ENCODE measurements at regions not wholly inside any gene's neighbourhood (a gene's known extent, or its start where the extent isn't known, plus 50 kb on each side); places are given as distances from the start of the nearest gene placed in this dataset.

DNA sequence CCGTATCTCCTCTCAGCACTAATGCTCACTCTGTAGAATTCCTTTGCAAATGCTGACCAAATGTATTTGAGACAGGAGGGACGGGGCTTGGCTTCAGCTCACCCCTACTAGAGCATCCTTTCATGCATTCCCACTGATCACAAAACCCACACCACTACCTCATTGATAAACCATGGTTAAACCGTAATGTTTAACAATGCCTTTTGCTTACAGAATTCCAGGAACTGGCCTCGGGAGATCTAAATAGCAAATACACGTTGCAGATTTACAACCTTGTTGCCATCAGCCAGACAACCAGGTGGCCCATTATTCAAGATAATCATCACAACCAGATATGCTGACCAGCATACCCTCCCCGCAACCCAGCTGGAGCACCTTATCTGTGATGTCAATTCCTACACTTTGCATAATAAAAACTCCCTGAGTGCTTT, 391.9 kb downstream of the KCTD8 start:
- ChIA-PET POLR2A (no interaction called here), CTCF (no interaction called here)
- TF ChIP-seq ZNF404 (tag by site-specific recombination; IDR thresholded peaks at IDR 0.05) (no peak), ZNF426 (tag by site-specific recombination; IDR thresholded peaks at IDR 0.05) (no peak), ZNF433 (tag by site-specific recombination; IDR thresholded peaks at IDR 0.05; ENCODE audit: low read depth) (no peak), SCRT1 (tag by site-specific recombination; IDR thresholded peaks at IDR 0.05; ENCODE audit: borderline replicate concordance) (no peak), ZNF654 (tag by site-specific recombination; IDR thresholded peaks at IDR 0.05; ENCODE audit: low read depth) (no peak), ZNF529 (tag by site-specific recombination; IDR thresholded peaks at IDR 0.05; ENCODE audit: insufficient replicate concordance) (no peak), ZNF16 (tag by site-specific recombination; IDR thresholded peaks at IDR 0.05; ENCODE audit: low read depth) (no peak), YY2 (tag by site-specific recombination; IDR thresholded peaks at IDR 0.05) (no peak), KLF10 (tag by site-specific recombination; IDR thresholded peaks at IDR 0.05) (no peak), ZNF548 (tag by site-specific recombination; IDR thresholded peaks at IDR 0.05) (no peak), ZNF398 (tag by site-specific recombination; IDR thresholded peaks at IDR 0.05) (no peak), PRDM1 (tag by site-specific recombination; IDR thresholded peaks at IDR 0.05) (no peak), ZNF391 (tag by site-specific recombination; IDR thresholded peaks at IDR 0.05; ENCODE audit: borderline replicate concordance, low read depth) (no peak), KLF9 (tag by site-specific recombination; IDR thresholded peaks at IDR 0.05; ENCODE audit: low read depth) (no peak), ZNF747 (tag by site-specific recombination; IDR thresholded peaks at IDR 0.05) (no peak), TCF7L2 (IDR thresholded peaks at IDR 0.05; ENCODE audit: borderline replicate concordance, low read depth, low read length) (no peak), GLI2 (tag by site-specific recombination; IDR thresholded peaks at IDR 0.05; ENCODE audit: borderline replicate concordance, low read depth) (no peak), ZNF121 (tag by site-specific recombination; IDR thresholded peaks at IDR 0.05) (no peak)
- Histone ChIP-seq H3K27ac (ENCODE audit: extremely low read depth, low read depth, low read length) (no peak overlapping the region), H3K4me1 (ENCODE audit: control insufficient read depth, insufficient read depth, low read length) (no peaks in the 10 kb centered on the region), H3K4me3 (ENCODE audit: low read depth, low read length) (no peak overlapping the region), H3K9me3 (ENCODE audit: control insufficient read depth, insufficient read depth, low read depth, low read length) (no peaks in the 10 kb centered on the region), H3K36me3 (ENCODE audit: control insufficient read depth in 2 of 2, insufficient read depth in 1 of 2, low read length in 2 of 2) (no peaks in the 10 kb centered on the region)

GRCh38 chr4:44070843-44071242, 377.8 kb downstream of the KCTD8 start:
- H3K36me3 ChIP-seq (ENCODE audit: control insufficient read depth in 2 of 2, insufficient read depth in 1 of 2, low read length in 2 of 2), result no peaks in the 10 kb centered on the region
- no peak overlapping the region for H3K4me3 ChIP-seq (ENCODE audit: low read depth, low read length)
- ChIA-PET CTCF (no interaction called here), POLR2A (no interaction called here)
- H3K4me1 ChIP-seq (ENCODE audit: control insufficient read depth, insufficient read depth, low read length), result no peaks in the 10 kb centered on the region
- TF ChIP-seq ZNF548 (tag by site-specific recombination; IDR thresholded peaks at IDR 0.05), result no peak
- no peak for TF ChIP-seq ZNF600 (tag by site-specific recombination; IDR thresholded peaks at IDR 0.05)
- TF ChIP-seq ZNF596 (tag by site-specific recombination; IDR thresholded peaks at IDR 0.05), result no peak
- TF ChIP-seq SCRT2 (tag by site-specific recombination; IDR thresholded peaks at IDR 0.05), result no peak
- TF ChIP-seq, protein P1, sequence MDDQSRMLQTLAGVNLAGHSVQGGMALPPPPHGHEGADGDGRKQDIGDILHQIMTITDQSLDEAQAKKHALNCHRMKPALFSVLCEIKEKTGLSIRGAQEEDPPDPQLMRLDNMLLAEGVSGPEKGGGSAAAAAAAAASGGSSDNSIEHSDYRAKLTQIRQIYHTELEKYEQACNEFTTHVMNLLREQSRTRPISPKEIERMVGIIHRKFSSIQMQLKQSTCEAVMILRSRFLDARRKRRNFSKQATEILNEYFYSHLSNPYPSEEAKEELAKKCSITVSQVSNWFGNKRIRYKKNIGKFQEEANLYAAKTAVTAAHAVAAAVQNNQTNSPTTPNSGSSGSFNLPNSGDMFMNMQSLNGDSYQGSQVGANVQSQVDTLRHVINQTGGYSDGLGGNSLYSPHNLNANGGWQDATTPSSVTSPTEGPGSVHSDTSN (CRISPR knock-in tag; IDR thresholded peaks at IDR 0.05), result no peak
- TF ChIP-seq, protein P2, sequence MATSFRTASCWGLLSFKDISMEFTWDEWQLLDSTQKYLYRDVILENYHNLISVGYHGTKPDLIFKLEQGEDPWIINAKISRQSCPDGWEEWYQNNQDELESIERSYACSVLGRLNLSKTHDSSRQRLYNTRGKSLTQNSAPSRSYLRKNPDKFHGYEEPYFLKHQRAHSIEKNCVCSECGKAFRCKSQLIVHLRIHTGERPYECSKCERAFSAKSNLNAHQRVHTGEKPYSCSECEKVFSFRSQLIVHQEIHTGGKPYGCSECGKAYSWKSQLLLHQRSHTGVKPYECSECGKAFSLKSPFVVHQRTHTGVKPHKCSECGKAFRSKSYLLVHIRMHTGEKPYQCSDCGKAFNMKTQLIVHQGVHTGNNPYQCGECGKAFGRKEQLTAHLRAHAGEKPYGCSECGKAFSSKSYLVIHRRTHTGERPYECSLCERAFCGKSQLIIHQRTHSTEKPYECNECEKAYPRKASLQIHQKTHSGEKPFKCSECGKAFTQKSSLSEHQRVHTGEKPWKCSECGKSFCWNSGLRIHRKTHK (tag by site-specific recombination; IDR thresholded peaks at IDR 0.05), result no peak
- no peak for TF ChIP-seq ZSCAN16 (tag by site-specific recombination; IDR thresholded peaks at IDR 0.05)
- TF ChIP-seq ZNF341 (tag by site-specific recombination; IDR thresholded peaks at IDR 0.05; ENCODE audit: low read depth), result no peak
- TF ChIP-seq ZNF37A (tag by site-specific recombination; IDR thresholded peaks at IDR 0.05), result no peak
- no peak overlapping the region for H3K27ac ChIP-seq (ENCODE audit: extremely low read depth, low read depth, low read length)
- no peaks in the 10 kb centered on the region for H3K9me3 ChIP-seq (ENCODE audit: control insufficient read depth, insufficient read depth, low read depth, low read length)
